Left lung (tissue), 4 donors: ENCODE measurements at regions not wholly inside any gene's neighbourhood (a gene's known extent, or its start where the extent isn't known, plus 50 kb on each side); places are given as distances from the start of the nearest gene placed in this dataset.
"Not testable (repeated sequence)": the region's sequence is repeated elsewhere in the genome, so short reads cannot be mapped to it uniquely, and the experiment has no call there.

Experiments
- ATAC-seq: fragments of 200-7000 bp; cut with Tn5 transposase; one replicate; pipeline ENCODE4 v1.9.1; 2020; ENCODE audit warnings: moderate library complexity
- DNase-seq, 4 donors: peaks; one replicate each; pipeline ENCODE4 v3.0.0-alpha.2; 2013 to 2020
- H3K27ac ChIP-seq, 2 donors: fragments of 200-600 bp; sonication (generic) in 1 of 2; one replicate each; pipeline versions ENCODE4 v1.5.0 to v1.8.0; 2020 to 2021
- H3K27me3 ChIP-seq, 2 donors: fragments of 200-600 bp; sonication (generic) in 1 of 2; one replicate each; pipeline versions ENCODE4 v1.5.0 to v1.8.0; 2020 to 2021
- H3K36me3 ChIP-seq, 2 donors: fragments of 200-600 bp; sonication (generic) in 1 of 2; one replicate each; pipeline versions ENCODE4 v1.5.0 to v1.8.0; 2020 to 2021
- H3K4me1 ChIP-seq, 2 donors: fragments of 200-600 bp; one replicate each; pipeline ENCODE4 v1.8.0; 2021
- H3K4me3 ChIP-seq, 2 donors: fragments of 200-600 bp; sonication (generic) in 1 of 2; one replicate each; pipeline versions ENCODE4 v1.5.0 to v1.8.0; 2020 to 2021; ENCODE audit warnings: mild to moderate bottlenecking in 1 of 2
- H3K9me3 ChIP-seq, 2 donors: fragments of 200-600 bp; sonication (generic) in 1 of 2; one replicate each; pipeline versions ENCODE4 v1.5.0 to v1.8.0; 2020 to 2021
- intact Hi-C, 2 donors: fragments of 100-400 bp; cut with DNase I; formaldehyde crosslinking; loops; one replicate each; pipeline versions ENCODE4 v1.11.2 to v1.14.2; 2022
- TF ChIP-seq, protein P1 (sequence below), 2 donors: fragments of 200-600 bp; sonication (generic) in 1 of 2; IDR thresholded peaks; one replicate each; pipeline versions ENCODE4 v1.5.0 to v1.8.0; 2021; ENCODE audit warnings: antibody characterized with exemption in 2 of 2
- donor health status: DM: no; HTN: yes; CAD: no.
- donor health status: DM: no; HTN: no; CAD: no.

GRCh38 chr6:19925533-19925932 lies 88.4 kb downstream of the ID4 start:
- no peaks in the 10 kb centered on the region for H3K9me3 ChIP-seq
- no peak overlapping the region for H3K27ac ChIP-seq
- DNase-seq: no peak
- no peaks in the 10 kb centered on the region for H3K4me1 ChIP-seq
- no peaks in the 10 kb centered on the region for H3K27me3 ChIP-seq
- ATAC-seq: no peak
- intact Hi-C loops: no loop called here
- no peak overlapping the region for H3K4me3 ChIP-seq
- no peaks in the 10 kb centered on the region for H3K36me3 ChIP-seq
- TF ChIP-seq, protein P1, sequence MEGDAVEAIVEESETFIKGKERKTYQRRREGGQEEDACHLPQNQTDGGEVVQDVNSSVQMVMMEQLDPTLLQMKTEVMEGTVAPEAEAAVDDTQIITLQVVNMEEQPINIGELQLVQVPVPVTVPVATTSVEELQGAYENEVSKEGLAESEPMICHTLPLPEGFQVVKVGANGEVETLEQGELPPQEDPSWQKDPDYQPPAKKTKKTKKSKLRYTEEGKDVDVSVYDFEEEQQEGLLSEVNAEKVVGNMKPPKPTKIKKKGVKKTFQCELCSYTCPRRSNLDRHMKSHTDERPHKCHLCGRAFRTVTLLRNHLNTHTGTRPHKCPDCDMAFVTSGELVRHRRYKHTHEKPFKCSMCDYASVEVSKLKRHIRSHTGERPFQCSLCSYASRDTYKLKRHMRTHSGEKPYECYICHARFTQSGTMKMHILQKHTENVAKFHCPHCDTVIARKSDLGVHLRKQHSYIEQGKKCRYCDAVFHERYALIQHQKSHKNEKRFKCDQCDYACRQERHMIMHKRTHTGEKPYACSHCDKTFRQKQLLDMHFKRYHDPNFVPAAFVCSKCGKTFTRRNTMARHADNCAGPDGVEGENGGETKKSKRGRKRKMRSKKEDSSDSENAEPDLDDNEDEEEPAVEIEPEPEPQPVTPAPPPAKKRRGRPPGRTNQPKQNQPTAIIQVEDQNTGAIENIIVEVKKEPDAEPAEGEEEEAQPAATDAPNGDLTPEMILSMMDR (IDR thresholded peaks at IDR 0.05): no peak

- intact Hi-C loops: no loop called here
- H3K4me1 ChIP-seq: no peaks in the 10 kb centered on the region
- TF ChIP-seq, protein P1 (IDR thresholded peaks at IDR 0.05): no peak
- H3K9me3 ChIP-seq: no peaks in the 10 kb centered on the region
- no peak overlapping the region for H3K27ac ChIP-seq
- no peaks in the 10 kb centered on the region for H3K27me3 ChIP-seq
- H3K36me3 ChIP-seq: no peaks in the 10 kb centered on the region
- ATAC-seq (no peak), DNase-seq (no peak)
- H3K4me3 ChIP-seq: no peak overlapping the region
Observed at GRCh38 chr6:19928461-19928860, 91.3 kb downstream of the ID4 start.

GRCh38 chr6:19929312-19929711 lies 92.1 kb downstream of the ID4 start:
- H3K4me1 ChIP-seq: no peaks in the 10 kb centered on the region
- TF ChIP-seq, protein P1 (IDR thresholded peaks at IDR 0.05): no peak
- no peaks in the 10 kb centered on the region for H3K9me3 ChIP-seq
- no peaks in the 10 kb centered on the region for H3K36me3 ChIP-seq
- ATAC-seq (no peak), DNase-seq (no peak)
- H3K27me3 ChIP-seq: no peaks in the 10 kb centered on the region
- H3K4me3 ChIP-seq: no peak overlapping the region
- intact Hi-C loops: no loop called here
- no peak overlapping the region for H3K27ac ChIP-seq

GRCh38 chr6:19934996-19935591 lies 97.9 kb downstream of the ID4 start:
- intact Hi-C loops: no loop called here

DNA sequence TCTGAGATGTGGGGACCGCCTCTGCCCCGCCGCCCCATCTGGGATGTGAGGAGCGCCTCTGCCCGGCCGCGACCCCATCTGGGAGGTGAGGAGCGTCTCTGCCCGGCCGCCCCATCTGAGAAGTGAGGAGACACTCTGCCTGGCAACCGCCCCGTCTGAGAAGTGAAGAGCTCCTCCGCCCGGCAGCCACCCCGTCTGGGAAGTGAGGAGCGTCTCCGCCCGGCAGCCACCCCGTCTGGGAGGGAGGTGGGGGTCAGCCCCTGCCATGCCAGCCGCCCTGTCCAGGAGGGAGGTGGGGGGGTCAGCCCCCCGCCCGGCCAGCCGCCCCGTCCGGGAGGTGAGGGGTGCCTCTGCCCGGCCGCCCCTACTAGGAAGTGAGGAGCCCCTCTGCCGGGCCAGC lies 102.2 kb downstream of the ID4 start:
- H3K27me3 ChIP-seq, DNase-seq, intact Hi-C loops, H3K36me3 ChIP-seq, H3K27ac ChIP-seq, H3K4me3 ChIP-seq, H3K4me1 ChIP-seq, ATAC-seq, H3K9me3 ChIP-seq: not testable (repeated sequence)

More at GRCh38 chr6:19934996-19935591, 97.9 kb downstream of the ID4 start:
- Histone ChIP-seq H3K36me3 (no peaks in the 10 kb centered on the region), H3K27me3 (no peaks in the 10 kb centered on the region), H3K4me1 (no peaks in the 10 kb centered on the region), H3K27ac (no peak overlapping the region), H3K4me3 (no peak overlapping the region), H3K9me3 (peaks cover 0 to 7% of the 10 kb centered on the region in 2 donors)
- ATAC-seq: no peak
- no peak for DNase-seq
- TF ChIP-seq, protein P1 (IDR thresholded peaks at IDR 0.05): no peak

GRCh38 chr6:19939926-19940325 lies 102.8 kb downstream of the ID4 start:
- H3K4me1 ChIP-seq, ATAC-seq, H3K9me3 ChIP-seq, H3K4me3 ChIP-seq, H3K27me3 ChIP-seq, DNase-seq, H3K36me3 ChIP-seq, H3K27ac ChIP-seq, intact Hi-C loops: not testable (repeated sequence)
